ENCODE measurements at regions not wholly inside any gene's neighbourhood (a gene's known extent, or its start where the extent isn't known, plus 50 kb on each side); places are given as distances from the start of the nearest gene placed in this dataset.
"Not testable (repeated sequence)": the region's sequence is repeated elsewhere in the genome, so short reads cannot be mapped to it uniquely, and the experiment has no call there.

GRCh38 chr13:22880741-22881720, 299.7 kb upstream of the SGCG start:
- ChIA-PET RAD21 (ENCODE audit: low non-redundant PET in 1 of 2, low total read pairs in 2 of 2, uncharacterized antibody in 2 of 2, unreplicated experiment in 2 of 2) (no interaction called here), CTCF (no interaction called here), POLR2A (no interaction called here)
- DNase-seq (ENCODE audit: low read depth, low spot score) (no peak), ATAC-seq (no peak)
- Histone ChIP-seq H3K9me3 (ENCODE audit: control insufficient read depth in 1 of 2, insufficient read depth in 1 of 2, low read depth in 1 of 2, low read length in 2 of 2) (no peaks in the 10 kb centered on the region), H3K9ac (ENCODE audit: low read length) (no peak overlapping the region), H3K79me2 (ENCODE audit: insufficient read depth, low read length) (no peaks in the 10 kb centered on the region), H3K4me3 (replicated peaks in 1 of 2; ENCODE audit: low read depth in 1 of 2, low read length in 2 of 2) (no peak overlapping the region), H4K20me1 (ENCODE audit: insufficient read depth) (no peaks in the 10 kb centered on the region), H3K9me2 (ENCODE audit: insufficient read depth) (no peaks in the 10 kb centered on the region), H3K4me1 (ENCODE audit: control insufficient read depth in 1 of 2, insufficient read depth in 2 of 2, low read length in 2 of 2) (no peaks in the 10 kb centered on the region), H2AFZ (ENCODE audit: low read depth, low read length, poor library complexity, severe bottlenecking) (no peak overlapping the region), H3K36me3 (ENCODE audit: control insufficient read depth in 1 of 2, insufficient read depth in 2 of 2, low read length in 2 of 2) (no peaks in the 10 kb centered on the region), H3K27ac (ENCODE audit: low read depth, low read length) (no peak overlapping the region), H3K27me3 (ENCODE audit: insufficient read depth, low read length) (no peaks in the 10 kb centered on the region), H3K4me2 (ENCODE audit: low read length) (no peak overlapping the region)
- no TSS peak for BruUV-seq (replicated peaks)
- TF ChIP-seq CEBPB (IDR thresholded peaks at IDR 0.05; ENCODE audit: low read depth), result no peak
- TF ChIP-seq SP1 (IDR thresholded peaks at IDR 0.05; ENCODE audit: low read depth), result no peak
- TF ChIP-seq EZH2phosphoT487 (IDR thresholded peaks at IDR 0.05; ENCODE audit: borderline replicate concordance), result no peak
- no peak for TF ChIP-seq EGR1 (IDR thresholded peaks at IDR 0.05; ENCODE audit: low read depth)
- no peak for TF ChIP-seq POLR2A (IDR thresholded peaks at IDR 0.05; ENCODE audit: borderline replicate concordance, extremely low read depth, insufficient read depth, insufficient read length)
- no peak for TF ChIP-seq EZH2 (IDR thresholded peaks at IDR 0.05)
- no peak for TF ChIP-seq JUND (IDR thresholded peaks at IDR 0.05)
- TF ChIP-seq ZFX (IDR thresholded peaks at IDR 0.05), result no peak
- TF ChIP-seq ZBTB33 (IDR thresholded peaks at IDR 0.05; ENCODE audit: extremely low read depth, insufficient replicate concordance, low read length), result no peak
- intact Hi-C loops (cut with micrococcal nuclease), result no loop called here

- H3K4me2 ChIP-seq (ENCODE audit: low read length); intact Hi-C loops (cut with micrococcal nuclease); CTCF ChIA-PET; H3K79me2 ChIP-seq (ENCODE audit: insufficient read depth, low read length); H3K36me3 ChIP-seq (ENCODE audit: control insufficient read depth in 1 of 2, insufficient read depth in 2 of 2, low read length in 2 of 2); H3K4me1 ChIP-seq (ENCODE audit: control insufficient read depth in 1 of 2, insufficient read depth in 2 of 2, low read length in 2 of 2); ATAC-seq; H3K4me3 ChIP-seq (replicated peaks in 1 of 2; ENCODE audit: low read depth in 1 of 2, low read length in 2 of 2); POLR2A ChIA-PET; BruUV-seq (replicated peaks); H3K27me3 ChIP-seq (ENCODE audit: insufficient read depth, low read length); H3K9ac ChIP-seq (ENCODE audit: low read length); H3K9me2 ChIP-seq (ENCODE audit: insufficient read depth); H4K20me1 ChIP-seq (ENCODE audit: insufficient read depth); H2AFZ ChIP-seq (ENCODE audit: low read depth, low read length, poor library complexity, severe bottlenecking); H3K9me3 ChIP-seq (ENCODE audit: control insufficient read depth in 1 of 2, insufficient read depth in 1 of 2, low read depth in 1 of 2, low read length in 2 of 2); DNase-seq (ENCODE audit: low read depth, low spot score); RAD21 ChIA-PET (ENCODE audit: low non-redundant PET in 1 of 2, low total read pairs in 2 of 2, uncharacterized antibody in 2 of 2, unreplicated experiment in 2 of 2); H3K27ac ChIP-seq (ENCODE audit: low read depth, low read length): not testable (repeated sequence)
These were observed 298.8 kb upstream of the SGCG start for GRCh38 chr13:22881721-22882608.

Measured in HCT116 (cell line).